ENCODE measurements at regions not wholly inside any gene's neighbourhood (a gene's known extent, or its start where the extent isn't known, plus 50 kb on each side); places are given as distances from the start of the nearest gene placed in this dataset.

DNA sequence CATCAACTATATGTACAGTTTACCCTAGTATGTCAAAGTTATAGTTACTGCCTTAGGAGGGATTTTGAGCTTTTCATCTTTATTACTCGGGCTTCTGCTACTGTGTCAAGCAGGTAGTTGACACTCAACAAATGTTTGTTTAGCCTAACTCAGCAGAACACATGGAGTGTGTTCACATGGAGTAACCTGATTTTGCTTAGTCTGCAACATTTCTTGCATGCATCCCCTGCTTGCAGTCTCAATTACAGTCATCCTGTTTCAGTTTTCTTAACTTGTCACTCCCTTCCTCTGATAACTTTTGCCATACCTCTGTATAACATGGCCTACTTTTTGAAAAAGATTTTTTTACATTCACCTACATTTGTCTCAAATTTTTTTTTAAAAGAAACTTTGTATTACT is 135.5 kb downstream of the NMUR2 start:
- no peak for DNase-seq

DNA sequence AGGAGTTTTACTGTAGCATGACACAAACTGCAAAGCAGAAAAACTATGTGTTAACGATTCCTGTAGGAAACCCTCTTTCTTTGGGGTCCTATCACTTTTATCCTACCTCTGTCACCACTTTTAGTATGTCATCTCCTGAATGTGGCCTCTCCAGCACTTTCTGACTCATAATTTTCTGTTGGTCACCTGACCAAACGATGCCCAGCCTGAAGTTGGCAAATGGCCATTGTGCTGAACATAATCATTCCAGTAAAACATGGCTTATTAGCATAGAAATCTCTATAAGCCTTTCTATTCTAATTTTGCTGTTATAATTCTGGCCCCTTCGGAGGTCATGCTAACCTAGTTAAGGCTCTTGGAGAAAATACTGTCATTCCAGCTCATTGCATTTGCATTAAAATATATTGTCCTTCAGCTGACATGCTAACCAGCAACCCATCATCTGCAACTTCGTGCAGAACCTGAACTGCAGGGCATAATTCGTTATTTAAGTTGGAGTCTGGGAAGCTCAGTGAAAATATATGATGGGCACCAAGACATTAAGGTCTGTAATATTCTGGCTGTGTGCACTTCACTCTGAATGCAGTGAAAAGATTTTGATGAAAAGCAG is 140.3 kb downstream of the NMUR2 start:
- DNase-seq, result no peak

DNA sequence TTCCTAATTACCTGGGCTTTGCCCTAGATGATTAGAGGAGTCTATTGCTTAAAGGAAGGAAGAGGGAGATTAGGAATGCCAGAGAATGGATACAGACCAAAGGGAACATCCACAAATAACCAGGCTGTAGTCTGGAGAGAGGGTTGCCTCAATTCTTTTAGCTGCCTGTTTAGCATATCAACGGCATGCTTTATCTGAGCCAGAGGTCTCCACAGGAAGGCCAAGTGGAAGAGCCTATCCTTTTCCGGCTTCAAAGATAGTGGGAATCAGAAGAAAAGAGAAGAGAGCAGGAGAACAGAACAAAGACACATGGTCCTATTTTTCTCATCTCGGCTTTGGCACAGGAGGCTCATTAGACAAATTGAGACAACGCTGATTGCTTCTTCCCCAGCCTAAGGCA is 142.4 kb downstream of the NMUR2 start:
- DNase-seq, result no peak

GRCh38 chr5:152260940-152261339 is 144.1 kb downstream of the NMUR2 start:
- no peak for DNase-seq

DNA sequence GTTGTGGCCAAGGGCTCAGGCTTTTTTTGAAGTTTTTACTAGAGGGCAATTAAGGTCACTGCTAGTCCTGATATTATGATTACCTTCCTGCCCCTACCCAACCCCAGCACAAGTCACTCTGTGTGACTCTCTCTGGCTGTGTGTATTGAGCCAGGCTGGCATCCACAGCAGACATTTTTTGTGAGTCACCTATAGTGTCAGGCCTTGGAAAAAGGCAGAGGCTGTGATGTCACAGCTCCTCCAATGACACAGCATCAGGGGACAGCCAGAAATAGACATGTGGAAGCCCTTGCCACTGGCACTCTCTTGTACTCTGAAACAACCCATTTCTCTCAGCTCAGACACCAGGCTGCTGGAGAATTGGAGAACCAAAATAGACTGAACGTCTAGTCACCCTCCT is 145.4 kb downstream of the NMUR2 start:
- no peak for DNase-seq

DNA sequence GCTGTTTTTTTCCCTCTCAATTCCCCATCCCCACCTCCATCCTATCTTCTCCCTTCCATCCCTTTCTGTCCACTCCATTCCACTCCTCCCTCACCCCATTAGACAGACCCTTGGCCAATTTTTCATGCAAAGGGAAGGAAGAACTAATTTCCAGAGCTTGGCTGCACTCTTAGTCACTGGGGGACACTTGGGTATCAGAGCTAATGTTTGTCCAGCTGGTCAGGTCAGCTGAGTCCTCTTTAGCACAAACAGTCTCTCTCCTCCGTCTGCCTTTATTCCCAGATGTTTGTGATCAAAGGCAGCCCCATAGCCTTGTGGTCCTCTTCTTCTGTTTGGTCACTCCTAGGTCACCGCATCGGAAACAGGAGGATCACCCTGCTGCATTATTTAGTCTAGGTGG is 148.5 kb downstream of the NMUR2 start:
- no peak for DNase-seq

- no peak for DNase-seq
Observed at GRCh38 chr5:152255411-152255810, 149.7 kb downstream of the NMUR2 start.

GRCh38 chr5:152247850-152248385 is 157.2 kb downstream of the NMUR2 start:
- no peak for DNase-seq

DNA sequence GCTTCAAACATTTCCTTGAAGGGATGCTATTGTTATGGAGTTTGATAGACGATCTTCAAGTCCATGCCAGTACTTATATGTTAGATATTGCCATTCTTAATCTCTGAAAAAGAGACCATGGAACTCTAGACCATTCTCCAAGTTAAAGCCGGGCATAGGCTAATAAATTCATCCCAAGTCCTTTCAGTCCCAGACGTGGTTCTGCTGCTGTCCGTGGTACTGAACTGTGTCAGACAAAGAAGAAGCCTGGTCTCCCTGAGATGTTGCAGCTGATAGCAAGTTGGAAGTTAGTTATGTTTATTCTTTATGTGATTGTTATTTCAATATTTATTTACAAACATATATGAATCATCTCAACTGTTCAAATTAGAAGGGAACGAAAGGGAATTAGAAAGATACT is 158.7 kb downstream of the NMUR2 start:
- DNase-seq, result no peak

- no peak for DNase-seq
Observed at GRCh38 chr5:152237531-152237930, 167.5 kb downstream of the NMUR2 start.

DNA sequence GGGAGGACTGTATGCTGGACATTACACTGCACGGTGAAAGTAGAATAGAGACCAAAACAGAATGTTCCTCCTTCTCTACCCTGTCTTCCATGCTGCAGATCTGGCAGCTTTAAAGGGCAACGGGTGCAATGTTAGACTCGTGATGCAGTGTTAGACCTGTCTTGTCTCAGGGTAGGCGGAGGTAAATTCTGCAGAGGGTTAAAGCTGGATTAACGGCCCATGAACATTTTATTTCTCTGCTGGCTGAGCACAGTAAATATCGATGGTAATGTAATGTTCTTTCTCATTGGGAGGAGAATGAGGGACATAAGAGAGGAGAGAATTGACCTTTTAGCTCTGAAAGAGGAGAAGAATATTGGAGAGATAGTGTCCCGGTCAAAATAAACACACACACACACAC is 178.9 kb downstream of the NMUR2 start:
- no peak for DNase-seq

DNA sequence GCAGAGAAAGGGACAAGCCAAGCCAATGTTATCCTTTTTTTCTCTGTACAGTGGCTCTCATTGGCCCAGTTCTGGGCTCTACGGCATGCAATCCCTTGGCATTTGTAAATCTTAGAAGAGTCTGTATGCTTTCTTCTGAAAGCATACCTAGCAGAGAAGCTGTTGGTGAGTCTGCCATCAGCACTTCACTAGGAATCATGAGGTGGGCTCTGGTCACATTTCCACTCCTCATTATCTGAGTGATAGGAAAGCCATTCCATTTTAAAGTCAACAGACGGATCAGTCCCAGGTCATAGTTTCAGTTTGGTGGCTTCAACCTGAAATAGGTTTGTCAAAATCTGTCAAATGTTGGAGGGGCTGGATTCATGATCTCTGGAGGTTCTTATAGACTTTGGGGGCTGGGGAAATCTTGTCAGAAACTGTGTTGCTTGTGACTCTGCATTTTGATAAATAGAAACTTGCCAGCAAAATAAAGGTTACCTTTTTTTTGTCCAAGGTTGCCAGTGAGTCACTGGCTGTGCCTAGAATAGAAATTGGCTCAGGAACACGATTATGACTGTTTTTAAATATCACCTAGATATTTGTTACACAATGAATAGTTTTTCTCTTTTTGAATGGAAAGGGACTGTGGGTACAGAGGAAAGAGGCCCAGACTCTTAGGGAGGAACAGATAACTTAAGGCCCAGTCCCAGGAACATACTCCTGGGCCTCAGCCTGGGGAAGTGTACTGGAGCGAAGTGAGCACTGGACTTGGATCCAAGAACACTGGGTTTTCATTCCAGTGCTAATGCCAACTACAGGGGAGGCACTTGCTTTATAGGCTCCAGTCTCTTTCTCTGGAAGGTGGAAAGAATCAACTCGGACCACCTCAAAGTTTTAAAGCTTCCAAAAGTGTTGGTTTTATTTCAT is 183.1 kb downstream of the NMUR2 start:
- no peak for DNase-seq

DNA sequence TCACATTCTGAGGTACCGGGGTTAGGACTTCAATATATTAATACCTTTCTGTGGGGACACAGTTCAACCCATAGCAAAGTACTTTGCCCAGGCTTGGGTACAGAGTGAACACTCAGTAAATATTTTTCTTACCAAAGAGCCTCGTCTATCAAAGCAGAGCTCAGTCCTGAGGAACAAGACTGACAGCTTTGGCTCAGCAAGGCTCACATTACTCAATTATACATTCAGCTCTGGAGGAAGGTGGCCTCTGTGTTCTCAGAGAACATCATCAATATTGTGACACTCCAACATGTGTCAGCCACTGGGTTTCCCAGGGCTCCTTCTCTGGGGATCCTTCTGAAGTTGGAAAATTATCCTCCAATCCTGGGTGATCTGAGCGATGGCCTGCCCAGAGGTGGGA is 186.4 kb downstream of the NMUR2 start:
- DNase-seq, result no peak

DNA sequence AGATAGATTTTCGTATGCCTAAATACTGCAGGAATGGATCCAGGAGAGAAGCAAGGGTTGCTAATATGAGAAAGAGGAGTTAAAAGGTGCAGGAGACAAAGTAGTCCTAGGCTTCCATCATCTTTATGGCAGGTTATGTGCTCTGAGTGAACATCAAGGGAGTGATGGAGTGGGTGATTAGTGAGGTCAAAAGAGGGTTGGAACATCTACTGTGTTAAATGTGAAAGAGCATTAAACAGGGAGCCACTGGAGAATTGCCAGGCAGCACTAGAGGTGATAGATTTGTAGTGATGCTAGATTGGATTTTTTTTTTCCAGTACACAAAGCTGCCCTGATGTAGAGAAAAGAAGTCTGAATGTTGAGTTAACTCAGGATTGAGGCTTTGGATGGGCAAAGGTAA is 199.3 kb downstream of the NMUR2 start:
- DNase-seq, result no peak

- DNase-seq, result no peak
Observed at GRCh38 chr5:152202321-152202720, 202.8 kb downstream of the NMUR2 start.

GRCh38 chr5:152193391-152194107 is 211.5 kb downstream of the NMUR2 start:
- no peak for DNase-seq

DNA sequence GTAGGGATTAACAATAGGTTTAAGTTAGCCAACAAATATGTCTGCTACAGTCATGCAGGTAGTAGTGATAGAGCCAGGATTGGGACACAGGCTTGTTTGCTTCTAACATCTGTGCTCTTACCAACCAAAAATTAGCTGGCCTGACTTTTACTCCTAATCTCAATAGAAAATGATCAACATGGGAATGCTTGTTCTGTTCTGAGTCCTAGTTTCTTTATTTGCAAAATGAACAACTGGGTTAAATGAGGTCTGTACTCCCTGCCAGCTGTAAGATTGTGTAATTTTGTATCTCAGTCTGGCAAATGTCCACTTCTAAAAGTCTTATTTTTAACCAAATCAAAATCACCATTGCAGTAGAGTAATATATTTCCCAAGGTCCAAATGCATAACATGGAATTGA is 216.8 kb downstream of the NMUR2 start:
- no peak for DNase-seq

DNA sequence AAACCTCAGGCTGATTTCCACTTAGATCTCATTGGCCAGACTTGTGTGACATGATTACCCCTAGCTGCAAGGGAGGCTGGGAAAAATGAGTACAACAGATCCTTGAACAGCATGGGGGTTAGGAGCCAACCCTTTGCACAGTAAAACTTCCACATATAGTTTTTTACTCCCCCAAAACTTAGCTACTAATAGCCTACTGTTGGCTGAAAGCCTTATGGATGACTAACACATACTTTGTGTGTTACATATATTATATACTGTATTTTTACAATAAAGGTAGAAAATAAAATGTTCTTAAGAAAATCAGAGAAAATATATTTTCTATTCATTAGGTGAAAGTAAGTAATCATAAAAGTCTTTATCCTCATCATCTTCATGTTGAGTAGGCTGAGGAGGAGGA is 217.4 kb downstream of the NMUR2 start:
- no peak for DNase-seq

DNA sequence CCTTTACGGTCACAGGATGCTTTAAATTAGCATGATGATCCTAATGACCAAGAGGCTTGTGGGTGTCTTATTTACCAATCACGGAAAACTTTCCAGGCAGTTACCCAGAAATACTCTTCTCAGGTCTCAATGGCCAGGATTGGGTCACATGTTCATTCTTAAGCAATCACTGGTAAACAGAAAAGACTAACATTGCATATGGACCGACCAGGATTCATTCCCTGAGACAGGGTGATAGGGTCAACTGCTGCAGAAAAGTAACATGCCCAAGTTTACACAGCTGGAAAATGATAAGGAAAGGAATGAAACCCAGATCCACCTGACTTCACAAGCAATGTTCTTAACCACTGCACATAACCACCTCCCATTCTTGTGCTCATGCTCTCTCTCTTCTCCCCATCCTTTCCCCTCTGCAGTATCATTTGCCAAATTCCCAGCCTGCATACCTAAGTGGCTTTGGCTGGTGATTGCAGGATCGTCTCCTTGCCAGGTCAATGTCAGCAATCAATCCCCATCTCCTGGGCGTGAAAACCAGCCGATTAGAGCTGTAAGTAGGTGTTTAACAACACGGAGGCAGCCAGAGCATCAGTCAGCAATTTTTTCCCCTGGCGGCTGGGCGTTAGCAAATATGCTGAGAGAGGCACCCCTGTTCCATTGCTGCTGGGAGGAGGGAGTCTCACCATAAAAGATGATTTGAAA is 219.4 kb downstream of the NMUR2 start:
- no peak for DNase-seq

DNA sequence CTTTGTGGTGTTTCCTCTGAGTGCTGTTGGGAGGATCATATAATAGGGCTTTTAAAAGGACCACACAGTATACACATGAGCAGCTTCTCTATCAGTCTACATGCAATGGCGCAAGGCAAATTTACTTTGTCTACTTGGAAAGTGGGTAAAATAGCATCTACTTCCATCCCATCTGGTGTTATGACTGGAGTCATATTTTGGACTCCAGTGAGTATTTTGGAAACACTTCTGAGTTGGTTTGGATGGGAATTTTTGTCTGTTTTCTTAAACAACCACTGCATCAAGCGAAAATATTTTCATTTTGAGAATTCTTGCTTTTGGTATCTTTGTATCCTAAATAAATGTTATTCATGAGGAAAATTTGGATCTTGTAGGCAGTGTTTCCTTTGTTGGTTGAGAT is 220.8 kb downstream of the NMUR2 start:
- no peak for DNase-seq

GRCh38 chr5:152181461-152181860 is 223.6 kb downstream of the NMUR2 start:
- DNase-seq, result no peak

DNA sequence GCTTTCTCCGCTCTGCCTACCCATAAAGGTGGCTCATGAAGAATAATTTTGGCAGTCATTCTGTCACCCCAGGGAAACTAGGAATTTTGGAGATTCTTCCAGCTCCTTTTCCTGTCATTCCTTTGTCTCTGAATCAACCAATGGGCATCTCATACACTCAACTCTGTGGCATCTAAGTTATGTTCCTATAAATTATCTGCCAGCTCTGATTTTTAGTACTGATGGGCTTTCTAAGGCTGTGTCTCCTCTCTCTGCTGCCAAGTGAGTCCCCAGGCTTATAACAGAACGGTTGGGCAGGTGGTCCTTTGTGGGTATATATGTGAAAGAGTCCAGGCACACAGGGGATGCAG is 226.8 kb downstream of the NMUR2 start:
- no peak for DNase-seq

All from CD4-positive, alpha-beta T cell treated with Interferon gamma for 1 hour (primary cell).